IMR-90 (cell line): ENCODE measurements at regions not wholly inside any gene's neighbourhood (a gene's known extent, or its start where the extent isn't known, plus 50 kb on each side); places are given as distances from the start of the nearest gene placed in this dataset.

Experiments used
- BHLHE40 ChIP-seq: fragments of 150-350 bp; IDR thresholded peaks from 2 replicates; pipeline ENCODE4 v1.6.1; 2016; ENCODE audit warnings: mild to moderate bottlenecking, low read depth, low read length
- CEBPB ChIP-seq: IDR thresholded peaks from 2 replicates; pipeline ENCODE4 v1.6.1; 2012; ENCODE audit warnings: low read depth, low read length, improper control_type of control experiment
- CHD1 ChIP-seq: IDR thresholded peaks from 2 replicates; pipeline ENCODE4 v1.6.1; 2012; ENCODE audit warnings: low read depth, low read length, improper control_type of control experiment
- CTCF ChIP-seq: conservative IDR thresholded peaks from 2 replicates; pipeline ENCODE4 v1.5.1; 2012; ENCODE audit warnings: mild to moderate bottlenecking, low read depth, low read length, improper control_type of control experiment
- ELK1 ChIP-seq: fragments of 150-350 bp; IDR thresholded peaks from 2 replicates; pipeline ENCODE4 v1.6.1; 2016; ENCODE audit warnings: low read depth, mild to moderate bottlenecking, low read length, moderate library complexity, borderline replicate concordance
- FOS ChIP-seq: fragments of 150-350 bp; IDR thresholded peaks from 2 replicates; pipeline ENCODE4 v1.6.1; 2016; ENCODE audit warnings: low read depth, low read length
- MAFK ChIP-seq: IDR thresholded peaks from 2 replicates; pipeline ENCODE4 v1.6.1; 2012; ENCODE audit warnings: low read depth, low read length, improper control_type of control experiment
- MAZ ChIP-seq: IDR thresholded peaks from 2 replicates; pipeline ENCODE4 v1.6.1; 2012; ENCODE audit warnings: low read depth, mild to moderate bottlenecking, low read length, improper control_type of control experiment, moderate library complexity, borderline replicate concordance
- MXI1 ChIP-seq: IDR thresholded peaks from 2 replicates; pipeline ENCODE4 v1.6.1; 2012; ENCODE audit warnings: low read depth, mild to moderate bottlenecking, low read length, moderate library complexity, borderline replicate concordance
- POLR2A ChIP-seq: IDR thresholded peaks from 2 replicates; pipeline ENCODE4 v1.6.1; 2012; ENCODE audit warnings: mild to moderate bottlenecking, low read depth, low read length
- RAD21 ChIP-seq: IDR thresholded peaks from 2 replicates; pipeline ENCODE4 v1.6.1; 2012; ENCODE audit warnings: low read length, improper control_type of control experiment
- RFX5 ChIP-seq: IDR thresholded peaks from 2 replicates; pipeline ENCODE4 v1.8.0; 2012; ENCODE audit warnings: low read depth, mild to moderate bottlenecking, low read length, moderate library complexity
- SMC3 ChIP-seq: fragments of 150-350 bp; IDR thresholded peaks from 2 replicates; pipeline ENCODE4 v1.6.1; 2016; ENCODE audit warnings: low read depth, mild to moderate bottlenecking, antibody characterized with exemption, low read length, moderate library complexity
- USF2 ChIP-seq: fragments of 150-350 bp; IDR thresholded peaks from 2 replicates; pipeline ENCODE4 v1.6.1; 2017; ENCODE audit warnings: mild to moderate bottlenecking, antibody characterized with exemption, low read length, low read depth

- TF ChIP-seq CTCF (no peak), CEBPB (no peak), POLR2A (no peak), RFX5 (no peak), BHLHE40 (no peak), MAZ (no peak), CHD1 (no peak), USF2 (no peak), ELK1 (no peak), SMC3 (no peak), RAD21 (no peak), MAFK (peak; percentile 60), FOS (no peak), MXI1 (no peak)
Measured at GRCh38 chr18:38886861-38887670, 1321.5 kb upstream of the CELF4 start.
